Heart left ventricle (tissue), 16 donors: ENCODE measurements at regions not wholly inside any gene's neighbourhood (a gene's known extent, or its start where the extent isn't known, plus 50 kb on each side); places are given as distances from the start of the nearest gene placed in this dataset.

Experiments
- ATAC-seq, 4 donors: fragments of 200-7000 bp; cut with Tn5 transposase; one replicate each; pipeline ENCODE4 v1.9.1; 2020 to 2022; ENCODE audit warnings: moderate library complexity in 4 of 4, mild to moderate bottlenecking in 3 of 4, moderate number of reproducible peaks in 1 of 4
- DNase-seq, 5 donors: peaks; one replicate each; pipeline ENCODE4 v3.0.0-alpha.2; 2020
- H3K27ac ChIP-seq, 12 donors: fragments of 200-600 bp; sonication (generic) in 4 of 12; one replicate each; pipeline versions ENCODE4 v1.5.0 to v1.8.0; 2016 to 2022; ENCODE audit warnings: mild to moderate bottlenecking in 2 of 12
- H3K27me3 ChIP-seq, 9 donors: fragments of 200-600 bp; sonication (generic) in 2 of 9; one replicate each; pipeline versions ENCODE4 v1.5.1 to v1.8.0; 2016 to 2022; ENCODE audit warnings: mild to moderate bottlenecking in 3 of 9
- H3K36me3 ChIP-seq, 9 donors: fragments of 200-600 bp; sonication (generic) in 2 of 9; one replicate each; pipeline versions ENCODE4 v1.5.0 to v1.8.0; 2018 to 2022; ENCODE audit warnings: mild to moderate bottlenecking in 2 of 9
- H3K4me1 ChIP-seq, 12 donors: fragments of 200-600 bp; sonication (generic) in 4 of 12; one replicate each; pipeline versions ENCODE4 v1.5.0 to v1.8.0; 2016 to 2022; ENCODE audit warnings: mild to moderate bottlenecking in 3 of 12
- H3K4me3 ChIP-seq, 12 donors: fragments of 200-600 bp; sonication (generic) in 4 of 12; one replicate each; pipeline versions ENCODE4 v1.5.0 to v1.8.0; 2017 to 2022; ENCODE audit warnings: mild to moderate bottlenecking in 9 of 12, moderate library complexity in 4 of 12
- H3K9me3 ChIP-seq, 12 donors: fragments of 200-600 bp; sonication (generic) in 4 of 12; one replicate each; pipeline versions ENCODE4 v1.5.0 to v1.8.0; 2016 to 2022; ENCODE audit warnings: mild to moderate bottlenecking in 1 of 12
- CTCF ChIP-seq, 12 donors: fragments of 200-600 bp; sonication (generic) in 4 of 12; IDR thresholded peaks; one replicate each; pipeline versions ENCODE4 v1.5.0 to v1.8.0; 2018 to 2022; ENCODE audit warnings: antibody characterized with exemption in 12 of 12, mild to moderate bottlenecking in 5 of 12
- POLR2A ChIP-seq, 2 donors: fragments of 450-650 bp; IDR thresholded peaks; one replicate each; pipeline ENCODE4 v1.6.1; 2017; ENCODE audit warnings: antibody characterized with exemption in 2 of 2, mild to moderate bottlenecking in 2 of 2, moderate library complexity in 2 of 2
- WGBS, 4 donors: extraction: QIAGEN DNeasy Blood & Tissue Kit in 2 of 4; methylation state at CpG; one replicate each; pipeline versions ENCODE4 v1.1.5 to v1.1.7; 2013 to 2018; 5-methylcytosine and 5-hydroxymethylcytosine counted together
- intact Hi-C, 10 donors: fragments of 100-400 bp; cut with DNase I; formaldehyde crosslinking; loops; one replicate each; pipeline versions ENCODE4 v1.11.1 to v1.14.2; 2022
- donor health status: ischemic (EF 13 %, LVEDD 7.1; RV severe dilation, severe dysfunction).
- donor health status: healthy with polysubstance abuse.
- donor health status: DM: no; HTN: yes; CAD: no.
- donor health status: DM: no; HTN: no; CAD: no.
- donor health status: ischemic (EF 25% LVEDD 6.9; RV normal size, moderate dysfunction).
- donor health status: ischemic (EF 25% LVEDD 5.7; RV mildly dilated, moderate dysfunction).
- donor health status: healthy.
- donor health status: DM: yes; HTN: yes; CAD: no.
- donor health status: ischemic (EF 35%, LVEDD 5.7; RV mildly dilated, moderate dysfunction).
- donor health status: nonischemic (EF 11% LVEDD 7.7; RV severe dilation, severe dysfunction).
- donor health status: DM: yes; HTN: yes; CAD: no.
- donor health status: PGD.
- donor health status: ischemic (EF 29% LVEDD 5.4; RV normal size, mild dysfunction).
- donor health status: nonischemic (EF 23%, LVEDD 6.1; RV moderate dilation, normal function).

GRCh38 chrX:148229801-148230303 is 248.7 kb downstream of the FMR1NB start:
- intact Hi-C loops: no loop called here
- WGBS, 4 donors: 32 to 76% (median 47%) methylated on average over 1 of the region's 1 CpG
- ATAC-seq: no peak
- Histone ChIP-seq H3K9me3 (no peaks in the 10 kb centered on the region), H3K27ac (no peak overlapping the region), H3K4me3 (no peak overlapping the region), H3K27me3 (no peaks in the 10 kb centered on the region), H3K36me3 (no peaks in the 10 kb centered on the region), H3K4me1 (no peaks in the 10 kb centered on the region)
- TF ChIP-seq CTCF (IDR thresholded peaks at IDR 0.05): no peak
- no peak for TF ChIP-seq POLR2A (IDR thresholded peaks at IDR 0.05)
- DNase-seq: no peak

GRCh38 chrX:148259990-148260389 is 240.4 kb upstream of the AFF2 start:
- WGBS, 4 donors: 38 to 73% (median 66%) methylated on average over 2 to 4 of the region's 4 CpGs
- no peak for TF ChIP-seq POLR2A (IDR thresholded peaks at IDR 0.05)
- TF ChIP-seq CTCF (IDR thresholded peaks at IDR 0.05): no peak
- no peak overlapping the region for H3K4me3 ChIP-seq
- no peaks in the 10 kb centered on the region for H3K4me1 ChIP-seq
- no peak overlapping the region for H3K27ac ChIP-seq
- no peak for DNase-seq
- H3K9me3 ChIP-seq: peaks cover 0 to 7% (median 0%) of the 10 kb centered on the region in 12 donors
- H3K36me3 ChIP-seq: no peaks in the 10 kb centered on the region
- intact Hi-C loops: no loop called here
- no peak for ATAC-seq
- no peaks in the 10 kb centered on the region for H3K27me3 ChIP-seq

GRCh38 chrX:148265829-148266228 is 234.6 kb upstream of the AFF2 start:
- Histone ChIP-seq H3K4me1 (no peaks in the 10 kb centered on the region), H3K9me3 (peaks cover 0 to 7% (median 0%) of the 10 kb centered on the region in 12 donors), H3K4me3 (no peak overlapping the region), H3K27me3 (no peaks in the 10 kb centered on the region), H3K27ac (no peak overlapping the region), H3K36me3 (no peaks in the 10 kb centered on the region)
- intact Hi-C loops: no loop called here
- no peak for ATAC-seq
- TF ChIP-seq POLR2A (IDR thresholded peaks at IDR 0.05) (no peak), CTCF (IDR thresholded peaks at IDR 0.05) (no peak)
- no peak for DNase-seq

GRCh38 chrX:148268673-148269072 is 231.7 kb upstream of the AFF2 start:
- no peaks in the 10 kb centered on the region for H3K27me3 ChIP-seq
- intact Hi-C loops: no loop called here
- DNase-seq: no peak
- no peak for ATAC-seq
- WGBS, 4 donors: 72 to 93% (median 91%) methylated on average over 1 of the region's 1 CpG
- H3K4me1 ChIP-seq: no peaks in the 10 kb centered on the region
- no peak overlapping the region for H3K4me3 ChIP-seq
- H3K9me3 ChIP-seq: no peaks in the 10 kb centered on the region
- no peak for TF ChIP-seq CTCF (IDR thresholded peaks at IDR 0.05)
- no peaks in the 10 kb centered on the region for H3K36me3 ChIP-seq
- no peak overlapping the region for H3K27ac ChIP-seq
